ENCODE measurements at regions not wholly inside any gene's neighbourhood (a gene's known extent, or its start where the extent isn't known, plus 50 kb on each side); places are given as distances from the start of the nearest gene placed in this dataset.

GRCh38 chr5:141760753-141761152 lies 78.7 kb upstream of the ARAP3 start:
- POLR2A ChIA-PET, result no interaction called here
- no peaks in the 10 kb centered on the region for H3K9me3 ChIP-seq (ENCODE audit: control extremely low read depth in 1 of 5, control insufficient read depth in 4 of 5, insufficient read depth in 2 of 5, low read depth in 1 of 5, low read length in 4 of 5)
- no peak overlapping the region for H3K4me3 ChIP-seq (ENCODE audit: control insufficient read depth in 1 of 7, extremely low read depth in 1 of 7, insufficient read depth in 4 of 7, low read depth in 2 of 7, low read length in 6 of 7)
- CTCF ChIA-PET, result interaction anchor here (1.6 to 2.1 kb wide), 2 partner anchors 12 to 120 kb away, joined by 3 to 7 read pairs; no protein-coding TSS in a partner anchor
- H3K4me1 ChIP-seq (ENCODE audit: control extremely low read depth in 1 of 4, control insufficient read depth in 4 of 4, insufficient read depth in 4 of 4, low read length in 3 of 4), result no peaks in the 10 kb centered on the region
- 65% methylated on average over 6 of the region's 10 CpGs for WGBS (ENCODE audit: insufficient coverage)
- H3K36me3 ChIP-seq (ENCODE audit: control insufficient read depth in 4 of 4, insufficient read depth in 4 of 4, low read length in 3 of 4), result no peaks in the 10 kb centered on the region
- peaks cover 6 to 83% (median 33%) of the 10 kb centered on the region in 5 experiments for H3K27me3 ChIP-seq (replicated peaks in 2 of 5; ENCODE audit: control insufficient read depth in 4 of 5, insufficient read depth in 5 of 5, low read length in 4 of 5)
- DNase-seq, result no peak
- no peak overlapping the region for H3K27ac ChIP-seq (ENCODE audit: insufficient read depth in 1 of 2, low read depth in 1 of 2, low read length in 2 of 2, poor library complexity in 1 of 2, severe bottlenecking in 2 of 2)

- POLR2A ChIA-PET, result no interaction called here
- Histone ChIP-seq H3K27me3 (replicated peaks in 2 of 5; ENCODE audit: control insufficient read depth in 4 of 5, insufficient read depth in 5 of 5, low read length in 4 of 5) (peaks cover 6 to 89% (median 33%) of the 10 kb centered on the region in 5 experiments), H3K27ac (ENCODE audit: insufficient read depth in 1 of 2, low read depth in 1 of 2, low read length in 2 of 2, poor library complexity in 1 of 2, severe bottlenecking in 2 of 2) (no peak overlapping the region), H3K4me1 (ENCODE audit: control extremely low read depth in 1 of 4, control insufficient read depth in 4 of 4, insufficient read depth in 4 of 4, low read length in 3 of 4) (no peaks in the 10 kb centered on the region), H3K36me3 (ENCODE audit: control insufficient read depth in 4 of 4, insufficient read depth in 4 of 4, low read length in 3 of 4) (no peaks in the 10 kb centered on the region), H3K4me3 (ENCODE audit: control insufficient read depth in 1 of 7, extremely low read depth in 1 of 7, insufficient read depth in 4 of 7, low read depth in 2 of 7, low read length in 6 of 7) (no peak overlapping the region), H3K9me3 (ENCODE audit: control extremely low read depth in 1 of 5, control insufficient read depth in 4 of 5, insufficient read depth in 2 of 5, low read depth in 1 of 5, low read length in 4 of 5) (no peaks in the 10 kb centered on the region)
- DNase-seq, result no peak
- WGBS (ENCODE audit: insufficient coverage), result 70% methylated on average over 4 of the region's 4 CpGs
- CTCF ChIA-PET, result interaction anchor here (1.6 to 2.1 kb wide), 2 partner anchors 13 to 120 kb away, joined by 3 to 7 read pairs; no protein-coding TSS in a partner anchor
These were observed 78.2 kb upstream of the ARAP3 start for GRCh38 chr5:141760193-141760592.

GRCh38 chr5:141758310-141758998 lies 76.4 kb upstream of the ARAP3 start:
- H3K27me3 ChIP-seq (replicated peaks in 2 of 5; ENCODE audit: control insufficient read depth in 4 of 5, insufficient read depth in 5 of 5, low read length in 4 of 5), result peaks cover 6 to 100% (median 35%) of the 10 kb centered on the region in 5 experiments
- no peaks in the 10 kb centered on the region for H3K4me1 ChIP-seq (ENCODE audit: control extremely low read depth in 1 of 4, control insufficient read depth in 4 of 4, insufficient read depth in 4 of 4, low read length in 3 of 4)
- WGBS (ENCODE audit: insufficient coverage), result 4% methylated on average over 19 of the region's 22 CpGs
- POLR2A ChIA-PET, result no interaction called here
- no peak for DNase-seq
- CTCF ChIA-PET, result interaction anchor here (1.0 to 1.2 kb wide), 2 partner anchors 8 to 10 kb away, joined by 3 read pairs; no protein-coding TSS in a partner anchor
- H3K36me3 ChIP-seq (ENCODE audit: control insufficient read depth in 4 of 4, insufficient read depth in 4 of 4, low read length in 3 of 4), result no peaks in the 10 kb centered on the region
- no peak overlapping the region for H3K4me3 ChIP-seq (ENCODE audit: control insufficient read depth in 1 of 7, extremely low read depth in 1 of 7, insufficient read depth in 4 of 7, low read depth in 2 of 7, low read length in 6 of 7)
- peaks cover 0 to 4% (median 0%) of the 10 kb centered on the region in 5 experiments for H3K9me3 ChIP-seq (ENCODE audit: control extremely low read depth in 1 of 5, control insufficient read depth in 4 of 5, insufficient read depth in 2 of 5, low read depth in 1 of 5, low read length in 4 of 5)
- no peak overlapping the region for H3K27ac ChIP-seq (ENCODE audit: insufficient read depth in 1 of 2, low read depth in 1 of 2, low read length in 2 of 2, poor library complexity in 1 of 2, severe bottlenecking in 2 of 2)

GRCh38 chr5:141757402-141757801 lies 75.4 kb upstream of the ARAP3 start:
- 54% methylated on average over 4 of the region's 6 CpGs for WGBS (ENCODE audit: insufficient coverage)
- no peak overlapping the region for H3K4me3 ChIP-seq (ENCODE audit: control insufficient read depth in 1 of 7, extremely low read depth in 1 of 7, insufficient read depth in 4 of 7, low read depth in 2 of 7, low read length in 6 of 7)
- H3K36me3 ChIP-seq (ENCODE audit: control insufficient read depth in 4 of 4, insufficient read depth in 4 of 4, low read length in 3 of 4), result no peaks in the 10 kb centered on the region
- ChIA-PET POLR2A (no interaction called here), CTCF (interaction anchor here (1.0 to 1.2 kb wide), 2 partner anchors 9 kb away, joined by 3 read pairs; no protein-coding TSS in a partner anchor)
- H3K9me3 ChIP-seq (ENCODE audit: control extremely low read depth in 1 of 5, control insufficient read depth in 4 of 5, insufficient read depth in 2 of 5, low read depth in 1 of 5, low read length in 4 of 5), result peaks cover 0 to 5% (median 0%) of the 10 kb centered on the region in 5 experiments
- peaks cover 2 to 100% (median 37%) of the 10 kb centered on the region in 5 experiments for H3K27me3 ChIP-seq (replicated peaks in 2 of 5; ENCODE audit: control insufficient read depth in 4 of 5, insufficient read depth in 5 of 5, low read length in 4 of 5)
- no peak for DNase-seq
- no peaks in the 10 kb centered on the region for H3K4me1 ChIP-seq (ENCODE audit: control extremely low read depth in 1 of 4, control insufficient read depth in 4 of 4, insufficient read depth in 4 of 4, low read length in 3 of 4)
- H3K27ac ChIP-seq (ENCODE audit: insufficient read depth in 1 of 2, low read depth in 1 of 2, low read length in 2 of 2, poor library complexity in 1 of 2, severe bottlenecking in 2 of 2), result no peak overlapping the region

DNA sequence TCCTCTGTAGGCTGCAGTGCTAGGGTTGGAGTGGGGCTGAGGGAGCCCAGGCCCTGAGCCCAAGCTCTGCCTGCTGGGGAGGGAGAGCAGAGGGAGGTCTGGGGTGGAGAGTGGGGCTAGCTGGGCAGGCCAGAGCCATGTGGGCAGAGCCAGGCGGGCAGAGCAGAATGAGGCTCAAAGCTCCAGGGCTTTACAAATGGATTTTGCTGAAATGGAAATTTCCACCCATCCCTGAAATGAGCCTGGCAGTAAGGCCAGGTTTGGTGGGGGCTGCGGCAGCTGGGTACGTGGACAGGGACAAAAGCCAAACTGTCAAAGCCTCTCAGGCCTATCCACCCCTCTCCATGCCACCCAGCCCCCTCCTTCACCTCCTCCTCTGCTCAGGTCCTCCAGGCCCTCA lies 74.2 kb upstream of the ARAP3 start:
- no peaks in the 10 kb centered on the region for H3K36me3 ChIP-seq (ENCODE audit: control insufficient read depth in 4 of 4, insufficient read depth in 4 of 4, low read length in 3 of 4)
- WGBS (ENCODE audit: insufficient coverage), result 76% methylated on average over 3 of the region's 3 CpGs
- ChIA-PET POLR2A (no interaction called here), CTCF (interaction anchor here (1.2 to 2.7 kb wide), 5 partner anchors 9 to 204 kb away, joined by 3 to 8 read pairs (median 4); partner anchors contain the start of gene PCDH1)
- no peaks in the 10 kb centered on the region for H3K4me1 ChIP-seq (ENCODE audit: control extremely low read depth in 1 of 4, control insufficient read depth in 4 of 4, insufficient read depth in 4 of 4, low read length in 3 of 4)
- peaks cover 0 to 5% (median 0%) of the 10 kb centered on the region in 5 experiments for H3K9me3 ChIP-seq (ENCODE audit: control extremely low read depth in 1 of 5, control insufficient read depth in 4 of 5, insufficient read depth in 2 of 5, low read depth in 1 of 5, low read length in 4 of 5)
- H3K27ac ChIP-seq (ENCODE audit: insufficient read depth in 1 of 2, low read depth in 1 of 2, low read length in 2 of 2, poor library complexity in 1 of 2, severe bottlenecking in 2 of 2), result no peak overlapping the region
- no peak overlapping the region for H3K4me3 ChIP-seq (ENCODE audit: control insufficient read depth in 1 of 7, extremely low read depth in 1 of 7, insufficient read depth in 4 of 7, low read depth in 2 of 7, low read length in 6 of 7)
- DNase-seq, result no peak
- peaks cover 2 to 98% (median 35%) of the 10 kb centered on the region in 5 experiments for H3K27me3 ChIP-seq (replicated peaks in 2 of 5; ENCODE audit: control insufficient read depth in 4 of 5, insufficient read depth in 5 of 5, low read length in 4 of 5)

- ChIA-PET POLR2A (no interaction called here), CTCF (interaction anchor here (0.7 to 2.7 kb wide), 5 partner anchors 9 to 206 kb away, joined by 3 to 8 read pairs (median 4); partner anchors contain the start of gene PCDH1)
- WGBS (ENCODE audit: insufficient coverage), result 18% methylated on average over 7 of the region's 11 CpGs
- H3K4me3 ChIP-seq (ENCODE audit: control insufficient read depth in 1 of 7, extremely low read depth in 1 of 7, insufficient read depth in 4 of 7, low read depth in 2 of 7, low read length in 6 of 7), result no peak overlapping the region
- H3K27me3 ChIP-seq (replicated peaks in 2 of 5; ENCODE audit: control insufficient read depth in 4 of 5, insufficient read depth in 5 of 5, low read length in 4 of 5), result peaks cover 2 to 98% (median 31%) of the 10 kb centered on the region in 5 experiments
- peak; percentile 33 to 76 (median 71) for DNase-seq
- H3K27ac ChIP-seq (ENCODE audit: insufficient read depth in 1 of 2, low read depth in 1 of 2, low read length in 2 of 2, poor library complexity in 1 of 2, severe bottlenecking in 2 of 2), result no peak overlapping the region
- no peaks in the 10 kb centered on the region for H3K4me1 ChIP-seq (ENCODE audit: control extremely low read depth in 1 of 4, control insufficient read depth in 4 of 4, insufficient read depth in 4 of 4, low read length in 3 of 4)
- no peaks in the 10 kb centered on the region for H3K36me3 ChIP-seq (ENCODE audit: control insufficient read depth in 4 of 4, insufficient read depth in 4 of 4, low read length in 3 of 4)
- peaks cover 0 to 5% (median 0%) of the 10 kb centered on the region in 5 experiments for H3K9me3 ChIP-seq (ENCODE audit: control extremely low read depth in 1 of 5, control insufficient read depth in 4 of 5, insufficient read depth in 2 of 5, low read depth in 1 of 5, low read length in 4 of 5)
These were observed 72.1 kb upstream of the ARAP3 start for GRCh38 chr5:141753971-141754713.

Data from common myeloid progenitor, CD34-positive (primary cell).